ENCODE measurements at regions not wholly inside any gene's neighbourhood (a gene's known extent, or its start where the extent isn't known, plus 50 kb on each side); places are given as distances from the start of the nearest gene placed in this dataset.

- TF ChIP-seq EZH2phosphoT487 (IDR thresholded peaks at IDR 0.05; ENCODE audit: borderline replicate concordance, low read depth, low read length) (no peak), CTCF (conservative IDR thresholded peaks at IDR 0.05; ENCODE audit: low read length) (no peak)
- H3K9me2 ChIP-seq (ENCODE audit: insufficient read depth, low read length) = no peaks in the 10 kb centered on the region
- H3K4me1 ChIP-seq (ENCODE audit: insufficient read depth, low read length, poor library complexity, severe bottlenecking) = no peaks in the 10 kb centered on the region
- BruUV-seq (replicated peaks) = no TSS peak
- ChIA-PET CTCF (ENCODE audit: unreplicated experiment) (no interaction called here), POLR2A (interaction anchor here (0.7 kb wide), 1 partner anchor 1086 kb away, joined by 4 read pairs; no protein-coding TSS in a partner anchor)
- no peak overlapping the region for H2AFZ ChIP-seq (ENCODE audit: low read length)
- H3K9me3 ChIP-seq (ENCODE audit: low read length) = peaks cover 25% of the 10 kb centered on the region; the same call in 1 of the 2 replicates
- no peaks in the 10 kb centered on the region for H3K79me2 ChIP-seq (ENCODE audit: insufficient read depth, low read depth, low read length)
- peak; percentile 4 for DNase-seq (ENCODE audit: low spot score)
- no peaks in the 10 kb centered on the region for H4K20me1 ChIP-seq (ENCODE audit: insufficient read depth, low read length)
- no peaks in the 10 kb centered on the region for H3K36me3 ChIP-seq (ENCODE audit: insufficient read depth, low read length)
- H3K27ac ChIP-seq (ENCODE audit: low read depth, low read length, poor library complexity, severe bottlenecking) = peak overlapping the region; percentile 27
- intact Hi-C loops (cut with micrococcal nuclease; ENCODE audit: unreplicated experiment) = no loop called here
- no peak overlapping the region for H3K4me3 ChIP-seq (ENCODE audit: low read depth, low read length, poor library complexity, severe bottlenecking)
- H3K4me2 ChIP-seq (ENCODE audit: low read length) = no peak overlapping the region
These were observed 243.3 kb upstream of the NCKAP5 start for GRCh38 chr2:133811409-133812125.

- Histone ChIP-seq H3K4me2 (ENCODE audit: low read length) (no peak overlapping the region), H3K79me2 (ENCODE audit: insufficient read depth, low read depth, low read length) (no peaks in the 10 kb centered on the region), H3K27ac (ENCODE audit: low read depth, low read length, poor library complexity, severe bottlenecking) (no peak overlapping the region), H2AFZ (ENCODE audit: low read length) (no peak overlapping the region), H3K36me3 (ENCODE audit: insufficient read depth, low read length) (no peaks in the 10 kb centered on the region), H3K9me2 (ENCODE audit: insufficient read depth, low read length) (no peaks in the 10 kb centered on the region), H3K9me3 (ENCODE audit: low read length) (peaks cover 25% of the 10 kb centered on the region; the same call in 1 of the 2 replicates), H4K20me1 (ENCODE audit: insufficient read depth, low read length) (no peaks in the 10 kb centered on the region), H3K4me3 (ENCODE audit: low read depth, low read length, poor library complexity, severe bottlenecking) (no peak overlapping the region), H3K4me1 (ENCODE audit: insufficient read depth, low read length, poor library complexity, severe bottlenecking) (no peaks in the 10 kb centered on the region)
- ChIA-PET POLR2A (no interaction called here), CTCF (ENCODE audit: unreplicated experiment) (no interaction called here)
- intact Hi-C loops (cut with micrococcal nuclease; ENCODE audit: unreplicated experiment) = no loop called here
- no TSS peak for BruUV-seq (replicated peaks)
- TF ChIP-seq CTCF (conservative IDR thresholded peaks at IDR 0.05; ENCODE audit: low read length) (no peak), EZH2phosphoT487 (IDR thresholded peaks at IDR 0.05; ENCODE audit: borderline replicate concordance, low read depth, low read length) (no peak)
- no peak for DNase-seq (ENCODE audit: low spot score)
These were observed 244.8 kb upstream of the NCKAP5 start for GRCh38 chr2:133812826-133813617.

GRCh38 chr2:133814890-133815289 is 246.6 kb upstream of the NCKAP5 start:
- no peak overlapping the region for H2AFZ ChIP-seq (ENCODE audit: low read length)
- POLR2A ChIA-PET = no interaction called here
- no TSS peak for BruUV-seq (replicated peaks)

More at GRCh38 chr2:133814890-133815289, 246.6 kb upstream of the NCKAP5 start:
- H3K4me1 ChIP-seq (ENCODE audit: insufficient read depth, low read length, poor library complexity, severe bottlenecking) = no peaks in the 10 kb centered on the region
- no peak for DNase-seq (ENCODE audit: low spot score)
- no peak overlapping the region for H3K4me3 ChIP-seq (ENCODE audit: low read depth, low read length, poor library complexity, severe bottlenecking)
- no peak overlapping the region for H3K27ac ChIP-seq (ENCODE audit: low read depth, low read length, poor library complexity, severe bottlenecking)
- no peaks in the 10 kb centered on the region for H3K9me2 ChIP-seq (ENCODE audit: insufficient read depth, low read length)
- intact Hi-C loops (cut with micrococcal nuclease; ENCODE audit: unreplicated experiment) = no loop called here
- H3K9me3 ChIP-seq (ENCODE audit: low read length) = peaks cover 21% of the 10 kb centered on the region; the same call in 1 of the 2 replicates
- H4K20me1 ChIP-seq (ENCODE audit: insufficient read depth, low read length) = no peaks in the 10 kb centered on the region
- CTCF ChIA-PET (ENCODE audit: unreplicated experiment) = no interaction called here
- no peak overlapping the region for H3K4me2 ChIP-seq (ENCODE audit: low read length)
- H3K79me2 ChIP-seq (ENCODE audit: insufficient read depth, low read depth, low read length) = no peaks in the 10 kb centered on the region
- no peaks in the 10 kb centered on the region for H3K36me3 ChIP-seq (ENCODE audit: insufficient read depth, low read length)
- TF ChIP-seq CTCF (conservative IDR thresholded peaks at IDR 0.05; ENCODE audit: low read length) = no peak
- no peak for TF ChIP-seq EZH2phosphoT487 (IDR thresholded peaks at IDR 0.05; ENCODE audit: borderline replicate concordance, low read depth, low read length)
